B cell (primary cell): ENCODE measurements at regions not wholly inside any gene's neighbourhood (a gene's known extent, or its start where the extent isn't known, plus 50 kb on each side); places are given as distances from the start of the nearest gene placed in this dataset.

Experiments used
- CTCF ChIP-seq: fragments of 200-600 bp; IDR thresholded peaks from one replicate; pipeline ENCODE4 v1.8.0; 2022; ENCODE audit warnings: antibody characterized with exemption, mild to moderate bottlenecking
- EZH2 ChIP-seq: IDR thresholded peaks from 2 replicates; pipeline ENCODE4 v1.6.1; 2012; ENCODE audit warnings: borderline replicate concordance, low read depth, mild to moderate bottlenecking, moderate library complexity, low read length; ENCODE audit not compliant: insufficient read depth, poor library complexity, severe bottlenecking

- TF ChIP-seq CTCF (no peak), EZH2 (no peak)
Observed at GRCh38 chr18:73045037-73045436, 177.2 kb upstream of the NETO1 start.
